OCI-LY7 (cell line): ENCODE measurements at regions not wholly inside any gene's neighbourhood (a gene's known extent, or its start where the extent isn't known, plus 50 kb on each side); places are given as distances from the start of the nearest gene placed in this dataset.

Experiments used
- BruUV-seq: library from RNA; stranded (reverse); fragments of 400-500 nt; replicated peaks from 2 replicates; lab custom pipeline; 2021; lab: Mats Ljungman, UMichigan
- CTCF ChIA-PET: fragments of 300-600 bp; sonication (Branson Sonifier 250); formaldehyde crosslinking; loops from one replicate; lab custom pipeline; 2022; ENCODE audit warnings: antibody characterized with exemption; ENCODE audit not compliant: unreplicated experiment; lab: Charles Lee
- POLR2A ChIA-PET: fragments of 300-600 bp; sonication (Branson Sonifier 250); formaldehyde crosslinking; loops from one replicate; lab custom pipeline; 2022; ENCODE audit warnings: antibody characterized with exemption; lab: Charles Lee
- DNase-seq: peaks from one replicate; pipeline ENCODE4 v3.0.0-alpha.2; 2015; ENCODE audit warnings: low spot score
- H2AFZ ChIP-seq: fragments of 200-600 bp; sonication (generic), shearing (Covaris generic); 2 replicates; pipeline ENCODE4 v1.6.1; 2014; ENCODE audit warnings: mild to moderate bottlenecking, antibody characterized with exemption, low read length, moderate library complexity
- H3K27ac ChIP-seq: fragments of 200-600 bp; sonication (generic); 2 replicates; pipeline ENCODE4 v1.5.1; 2014; ENCODE audit warnings: mixed run types, low read depth, mild to moderate bottlenecking, moderate library complexity, low read length, inconsistent platforms; ENCODE audit not compliant: poor library complexity, severe bottlenecking
- H3K36me3 ChIP-seq: fragments of 200-600 bp; sonication (generic); 2 replicates; pipeline ENCODE4 v1.6.1; 2014; ENCODE audit warnings: mild to moderate bottlenecking, antibody characterized with exemption, low read length, moderate library complexity, mixed read lengths; ENCODE audit not compliant: insufficient read depth
- H3K4me1 ChIP-seq: fragments of 200-600 bp; sonication (generic); 2 replicates; pipeline ENCODE4 v1.5.1; 2014; ENCODE audit warnings: mild to moderate bottlenecking, low read length; ENCODE audit not compliant: insufficient read depth, poor library complexity, severe bottlenecking
- H3K4me2 ChIP-seq: fragments of 200-600 bp; sonication (generic); 2 replicates; pipeline ENCODE4 v1.6.1; 2014; ENCODE audit warnings: mild to moderate bottlenecking, low read length
- H3K4me3 ChIP-seq: fragments of 200-600 bp; sonication (generic); 2 replicates; pipeline ENCODE4 v1.5.1; 2014; ENCODE audit warnings: mild to moderate bottlenecking, low read depth, low read length; ENCODE audit not compliant: poor library complexity, severe bottlenecking
- H3K79me2 ChIP-seq: fragments of 200-600 bp; sonication (generic); 2 replicates; pipeline ENCODE4 v1.6.1; 2016; ENCODE audit warnings: low read depth, mild to moderate bottlenecking, low read length, moderate library complexity, mixed read lengths; ENCODE audit not compliant: insufficient read depth
- H3K9me2 ChIP-seq: fragments of 200-600 bp; sonication (generic); 2 replicates; pipeline ENCODE4 v1.6.1; 2016; ENCODE audit warnings: mild to moderate bottlenecking, low read length, mixed read lengths; ENCODE audit not compliant: insufficient read depth
- H3K9me3 ChIP-seq: fragments of 200-600 bp; sonication (generic); 2 replicates; pipeline ENCODE4 v1.6.1; 2014; ENCODE audit warnings: mild to moderate bottlenecking, mixed run types, low read length, mixed read lengths
- H4K20me1 ChIP-seq: fragments of 200-600 bp; sonication (generic); 2 replicates; pipeline ENCODE4 v1.6.1; 2014; ENCODE audit warnings: mild to moderate bottlenecking, antibody characterized with exemption, low read length, moderate library complexity, mixed read lengths; ENCODE audit not compliant: insufficient read depth
- EZH2phosphoT487 ChIP-seq: fragments of 200-600 bp; sonication (generic); IDR thresholded peaks from 2 replicates; pipeline ENCODE4 v1.6.1; 2018; ENCODE audit warnings: low read depth, borderline replicate concordance, mild to moderate bottlenecking, mixed run types, antibody characterized with exemption, low read length, moderate library complexity, mixed read lengths
- intact Hi-C: fragments of 100-400 bp; cut with micrococcal nuclease; formaldehyde crosslinking; loops from one replicate; pipeline ENCODE4 v1.10.0; 2022; ENCODE audit not compliant: unreplicated experiment
- TF ChIP-seq, protein P1 (sequence below): fragments of 200-600 bp; sonication (generic); conservative IDR thresholded peaks from 2 replicates; pipeline ENCODE4 v1.5.1; 2014; ENCODE audit warnings: mild to moderate bottlenecking, antibody characterized with exemption, low read length, moderate library complexity, mixed read lengths

GRCh38 chr6:141957271-141957670, 175.5 kb upstream of the GJE1 start:
- BruUV-seq: no TSS peak
- H4K20me1 ChIP-seq: no peaks in the 10 kb centered on the region
- TF ChIP-seq, protein P1, sequence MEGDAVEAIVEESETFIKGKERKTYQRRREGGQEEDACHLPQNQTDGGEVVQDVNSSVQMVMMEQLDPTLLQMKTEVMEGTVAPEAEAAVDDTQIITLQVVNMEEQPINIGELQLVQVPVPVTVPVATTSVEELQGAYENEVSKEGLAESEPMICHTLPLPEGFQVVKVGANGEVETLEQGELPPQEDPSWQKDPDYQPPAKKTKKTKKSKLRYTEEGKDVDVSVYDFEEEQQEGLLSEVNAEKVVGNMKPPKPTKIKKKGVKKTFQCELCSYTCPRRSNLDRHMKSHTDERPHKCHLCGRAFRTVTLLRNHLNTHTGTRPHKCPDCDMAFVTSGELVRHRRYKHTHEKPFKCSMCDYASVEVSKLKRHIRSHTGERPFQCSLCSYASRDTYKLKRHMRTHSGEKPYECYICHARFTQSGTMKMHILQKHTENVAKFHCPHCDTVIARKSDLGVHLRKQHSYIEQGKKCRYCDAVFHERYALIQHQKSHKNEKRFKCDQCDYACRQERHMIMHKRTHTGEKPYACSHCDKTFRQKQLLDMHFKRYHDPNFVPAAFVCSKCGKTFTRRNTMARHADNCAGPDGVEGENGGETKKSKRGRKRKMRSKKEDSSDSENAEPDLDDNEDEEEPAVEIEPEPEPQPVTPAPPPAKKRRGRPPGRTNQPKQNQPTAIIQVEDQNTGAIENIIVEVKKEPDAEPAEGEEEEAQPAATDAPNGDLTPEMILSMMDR: no peak
- TF ChIP-seq EZH2phosphoT487: no peak
- intact Hi-C loops: no loop called here
- H2AFZ ChIP-seq: no peak overlapping the region
- no peaks in the 10 kb centered on the region for H3K9me2 ChIP-seq
- no peak for DNase-seq
- no peak overlapping the region for H3K4me2 ChIP-seq
- H3K79me2 ChIP-seq: no peaks in the 10 kb centered on the region
- ChIA-PET CTCF (no interaction called here), POLR2A (no interaction called here)
- H3K27ac ChIP-seq: no peak overlapping the region
- no peaks in the 10 kb centered on the region for H3K36me3 ChIP-seq
- H3K4me3 ChIP-seq: no peak overlapping the region
- no peaks in the 10 kb centered on the region for H3K9me3 ChIP-seq
- no peaks in the 10 kb centered on the region for H3K4me1 ChIP-seq

- BruUV-seq: no TSS peak
- no peak overlapping the region for H2AFZ ChIP-seq
- H3K4me3 ChIP-seq: no peak overlapping the region
- H4K20me1 ChIP-seq: no peaks in the 10 kb centered on the region
- no peak overlapping the region for H3K27ac ChIP-seq
- H3K9me3 ChIP-seq: no peaks in the 10 kb centered on the region
- POLR2A ChIA-PET: no interaction called here
- H3K79me2 ChIP-seq: no peaks in the 10 kb centered on the region
- CTCF ChIA-PET: no interaction called here
- no peak for TF ChIP-seq EZH2phosphoT487
- TF ChIP-seq, protein P1: no peak
- intact Hi-C loops: no loop called here
- no peaks in the 10 kb centered on the region for H3K4me1 ChIP-seq
- no peak overlapping the region for H3K4me2 ChIP-seq
- no peaks in the 10 kb centered on the region for H3K36me3 ChIP-seq
- no peaks in the 10 kb centered on the region for H3K9me2 ChIP-seq
- DNase-seq: no peak
Observed at GRCh38 chr6:141956868-141957267, 175.9 kb upstream of the GJE1 start.

DNA sequence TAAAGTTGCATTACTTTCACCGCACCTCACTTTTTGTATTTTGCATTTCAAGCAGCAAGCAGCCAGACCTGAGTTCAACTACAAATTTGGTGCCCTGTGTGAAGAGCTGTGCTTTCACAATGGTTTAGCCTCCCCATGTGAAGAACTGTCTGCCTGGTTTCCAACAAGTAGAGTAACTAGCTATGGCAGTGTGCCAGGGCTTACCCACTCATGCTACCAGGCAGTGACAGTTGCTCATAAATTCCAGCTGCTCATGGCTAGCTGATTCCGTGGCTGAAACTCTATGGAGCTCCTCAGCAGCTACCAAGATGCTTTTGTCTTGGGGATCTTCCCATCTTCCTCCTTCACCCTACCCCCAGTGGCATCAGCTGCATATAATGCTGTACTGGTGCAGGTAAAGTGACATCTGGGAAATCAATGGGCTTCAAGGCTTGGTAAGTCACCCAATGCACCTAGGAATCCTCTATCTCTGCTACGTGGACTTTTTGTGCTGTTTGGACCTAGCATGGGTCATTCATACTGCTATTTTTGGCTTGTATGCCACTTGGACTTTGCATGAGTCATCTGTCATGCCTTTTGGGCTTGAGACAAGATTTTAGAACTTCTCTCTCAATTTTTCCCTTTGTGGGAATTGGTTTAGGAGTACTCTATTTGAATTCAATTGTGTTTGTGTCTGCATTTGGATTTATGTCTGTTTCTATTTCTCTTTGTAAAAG, 176.5 kb upstream of the GJE1 start:
- CTCF ChIA-PET: no interaction called here

More for the DNA sequence above, 176.5 kb upstream of the GJE1 start:
- intact Hi-C loops: no loop called here
- DNase-seq: no peak
- no peaks in the 10 kb centered on the region for H4K20me1 ChIP-seq
- TF ChIP-seq EZH2phosphoT487: no peak
- TF ChIP-seq, protein P1: no peak
- no peak overlapping the region for H3K27ac ChIP-seq
- no peaks in the 10 kb centered on the region for H3K4me1 ChIP-seq
- no peaks in the 10 kb centered on the region for H3K79me2 ChIP-seq
- no peaks in the 10 kb centered on the region for H3K36me3 ChIP-seq
- H3K9me2 ChIP-seq: no peaks in the 10 kb centered on the region
- H3K4me2 ChIP-seq: no peak overlapping the region
- POLR2A ChIA-PET: interaction anchor here (0.9 kb wide), 1 partner anchor 31 kb away, joined by 3 read pairs; no protein-coding TSS in a partner anchor
- no peak overlapping the region for H3K4me3 ChIP-seq
- BruUV-seq: no TSS peak
- no peaks in the 10 kb centered on the region for H3K9me3 ChIP-seq
- no peak overlapping the region for H2AFZ ChIP-seq
